A673 (cell line): ENCODE measurements at regions not wholly inside any gene's neighbourhood (a gene's known extent, or its start where the extent isn't known, plus 50 kb on each side); places are given as distances from the start of the nearest gene placed in this dataset.

Experiments
- BruUV-seq: library from RNA; stranded (reverse); fragments of 400-500 nt; replicated peaks from 2 replicates; lab custom pipeline; 2021; lab: Mats Ljungman, UMichigan
- CTCF ChIA-PET: fragments of 300-600 bp; sonication (Branson Sonifier 250); formaldehyde crosslinking; loops from one replicate; lab custom pipeline; 2022; ENCODE audit warnings: antibody characterized with exemption; lab: Charles Lee
- POLR2A ChIA-PET: fragments of 300-600 bp; sonication (Branson Sonifier 250); formaldehyde crosslinking; loops from one replicate; lab custom pipeline; 2022; ENCODE audit warnings: antibody characterized with exemption; ENCODE audit not compliant: low non-redundant PET; lab: Charles Lee
- DNase-seq: peaks from one replicate; pipeline ENCODE4 v3.0.0-alpha.2; 2015; ENCODE audit warnings: low spot score
- H3K27ac ChIP-seq: fragments of 200-600 bp; sonication (generic); 2 replicates; pipeline ENCODE4 v1.5.1; 2016; ENCODE audit warnings: mixed run types, low read depth, mild to moderate bottlenecking, mixed read lengths, antibody characterized with exemption, low read length; ENCODE audit not compliant: poor library complexity, severe bottlenecking
- H3K27me3 ChIP-seq: fragments of 200-600 bp; sonication (generic); replicated peaks from 2 replicates; pipeline ENCODE4 v1.6.1; 2017; ENCODE audit warnings: mixed run types, low read depth, mild to moderate bottlenecking, mixed read lengths, antibody characterized with exemption, low read length; ENCODE audit not compliant: insufficient read depth, poor library complexity
- H3K36me3 ChIP-seq: fragments of 200-600 bp; sonication (generic); 2 replicates; pipeline ENCODE4 v1.6.1; 2016; ENCODE audit warnings: mixed run types, mild to moderate bottlenecking, mixed read lengths, antibody characterized with exemption, low read length; ENCODE audit not compliant: insufficient read depth, poor library complexity, severe bottlenecking
- H3K4me1 ChIP-seq: fragments of 200-600 bp; sonication (generic); 2 replicates; pipeline ENCODE4 v1.6.1; 2017; ENCODE audit warnings: mixed run types, mild to moderate bottlenecking, mixed read lengths, antibody characterized with exemption, low read length; ENCODE audit not compliant: insufficient read depth, poor library complexity, severe bottlenecking
- H3K4me3 ChIP-seq: fragments of 200-600 bp; sonication (generic); 2 replicates; pipeline ENCODE4 v1.5.1; 2016; ENCODE audit warnings: low read depth, mixed run types, mild to moderate bottlenecking, mixed read lengths, low read length; ENCODE audit not compliant: poor library complexity, severe bottlenecking
- H3K9me3 ChIP-seq: fragments of 200-600 bp; sonication (generic); 2 replicates; pipeline ENCODE4 v1.6.1; 2016; ENCODE audit warnings: mixed run types, low read depth, mild to moderate bottlenecking, mixed read lengths, antibody characterized with exemption, low read length; ENCODE audit not compliant: poor library complexity, severe bottlenecking
- CTCF ChIP-seq: fragments of 300-800, 200-600 bp; sonication (generic); conservative IDR thresholded peaks from 2 replicates; pipeline ENCODE4 v1.5.1; 2017; ENCODE audit warnings: low read depth, mild to moderate bottlenecking, antibody characterized with exemption, low read length, moderate library complexity, mixed read lengths
- EZH2 ChIP-seq: fragments of 200-600 bp; sonication (generic); IDR thresholded peaks from 2 replicates; pipeline ENCODE4 v1.6.1; 2017; ENCODE audit warnings: borderline replicate concordance, low read depth, mild to moderate bottlenecking, mixed read lengths, antibody characterized with exemption, low read length; ENCODE audit not compliant: poor library complexity, severe bottlenecking
- intact Hi-C: fragments of 100-400 bp; cut with micrococcal nuclease; formaldehyde crosslinking; loops from one replicate; pipeline ENCODE4 v1.10.0; 2022; ENCODE audit not compliant: unreplicated experiment

GRCh38 chr7:108869070-108869469, 299.4 kb downstream of the DNAJB9 start:
- POLR2A ChIA-PET: interaction anchor here (0.6 kb wide), 1 partner anchor 185 kb away, joined by 3 read pairs; no protein-coding TSS in a partner anchor

GRCh38 chr7:108875139-108875538, 305.5 kb downstream of the DNAJB9 start:
- DNase-seq: peak; percentile 33
- Histone ChIP-seq H3K27ac (no peak overlapping the region), H3K36me3 (no peaks in the 10 kb centered on the region), H3K9me3 (no peaks in the 10 kb centered on the region), H3K27me3 (no peaks in the 10 kb centered on the region), H3K4me1 (no peaks in the 10 kb centered on the region), H3K4me3 (no peak overlapping the region)
- ChIA-PET POLR2A (no interaction called here), CTCF (no interaction called here)
- BruUV-seq: no TSS peak
- intact Hi-C loops: no loop called here
- TF ChIP-seq EZH2 (no peak), CTCF (peak; percentile 46)

More at GRCh38 chr7:108869070-108869469, 299.4 kb downstream of the DNAJB9 start:
- no peaks in the 10 kb centered on the region for H3K9me3 ChIP-seq
- no peak overlapping the region for H3K4me3 ChIP-seq
- H3K36me3 ChIP-seq: no peaks in the 10 kb centered on the region
- peak; percentile 30 for DNase-seq
- CTCF ChIA-PET: no interaction called here
- H3K27me3 ChIP-seq: no peaks in the 10 kb centered on the region
- peaks cover 12% of the 10 kb centered on the region for H3K4me1 ChIP-seq
- BruUV-seq: no TSS peak
- TF ChIP-seq CTCF (no peak), EZH2 (no peak)
- no peak overlapping the region for H3K27ac ChIP-seq
- intact Hi-C loops: no loop called here

GRCh38 chr7:108890862-108891261, 321.2 kb downstream of the DNAJB9 start:
- H3K4me1 ChIP-seq: peaks cover 5% of the 10 kb centered on the region
- no peak overlapping the region for H3K4me3 ChIP-seq
- no peaks in the 10 kb centered on the region for H3K36me3 ChIP-seq
- no peak for TF ChIP-seq CTCF
- TF ChIP-seq EZH2: no peak
- BruUV-seq: no TSS peak
- H3K9me3 ChIP-seq: peaks cover 5% of the 10 kb centered on the region
- H3K27me3 ChIP-seq: no peaks in the 10 kb centered on the region
- no peak for DNase-seq
- no peak overlapping the region for H3K27ac ChIP-seq
- intact Hi-C loops: no loop called here
- ChIA-PET POLR2A (no interaction called here), CTCF (no interaction called here)
